ENCODE measurements at regions not wholly inside any gene's neighbourhood (a gene's known extent, or its start where the extent isn't known, plus 50 kb on each side); places are given as distances from the start of the nearest gene placed in this dataset.

DNA sequence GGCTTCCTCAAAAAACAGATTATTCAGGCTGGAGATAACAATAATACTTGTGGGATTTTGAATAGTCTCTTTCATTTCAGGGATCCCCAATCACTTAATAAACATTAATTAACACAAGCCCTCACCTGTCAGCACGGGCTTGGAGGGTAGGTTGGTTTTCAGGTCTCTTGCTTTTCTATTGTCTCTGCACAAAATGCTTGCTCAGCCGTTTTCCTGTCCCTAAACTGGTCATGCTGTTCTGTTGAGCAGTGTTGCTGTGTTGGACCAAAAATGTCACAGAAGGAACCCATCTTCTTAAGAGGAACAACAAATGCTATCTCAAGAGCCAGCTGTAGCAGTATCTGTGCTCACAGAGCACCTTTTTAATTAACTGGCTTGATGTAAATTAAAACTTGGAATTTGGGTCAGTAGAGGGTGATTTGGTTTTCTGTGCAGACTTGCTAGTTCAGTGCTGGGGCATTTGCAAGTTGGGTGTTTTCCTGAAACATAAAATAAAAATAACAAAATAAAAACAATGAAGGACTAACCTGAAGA, 231.8 kb upstream of the CRY1 start:
- TF ChIP-seq ZFP3 (CRISPR knock-in tag; IDR thresholded peaks at IDR 0.05) (no peak), ZNF8 (CRISPR knock-in tag; IDR thresholded peaks at IDR 0.05) (no peak), SNAI2 (CRISPR knock-in tag; IDR thresholded peaks at IDR 0.05) (no peak), GLIS3 (CRISPR knock-in tag; IDR thresholded peaks at IDR 0.05) (no peak), TCF4 (CRISPR knock-in tag; IDR thresholded peaks at IDR 0.05; ENCODE audit: borderline replicate concordance) (no peak), ZNF70 (CRISPR knock-in tag; IDR thresholded peaks at IDR 0.05) (no peak)
- TF ChIP-seq, protein P1, sequence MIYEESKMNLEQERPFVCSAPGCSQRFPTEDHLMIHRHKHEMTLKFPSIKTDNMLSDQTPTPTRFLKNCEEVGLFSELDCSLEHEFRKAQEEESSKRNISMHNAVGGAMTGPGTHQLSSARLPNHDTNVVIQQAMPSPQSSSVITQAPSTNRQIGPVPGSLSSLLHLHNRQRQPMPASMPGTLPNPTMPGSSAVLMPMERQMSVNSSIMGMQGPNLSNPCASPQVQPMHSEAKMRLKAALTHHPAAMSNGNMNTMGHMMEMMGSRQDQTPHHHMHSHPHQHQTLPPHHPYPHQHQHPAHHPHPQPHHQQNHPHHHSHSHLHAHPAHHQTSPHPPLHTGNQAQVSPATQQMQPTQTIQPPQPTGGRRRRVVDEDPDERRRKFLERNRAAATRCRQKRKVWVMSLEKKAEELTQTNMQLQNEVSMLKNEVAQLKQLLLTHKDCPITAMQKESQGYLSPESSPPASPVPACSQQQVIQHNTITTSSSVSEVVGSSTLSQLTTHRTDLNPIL (CRISPR knock-in tag; IDR thresholded peaks at IDR 0.05; ENCODE audit: low read depth) = no peak
- TF ChIP-seq, protein P2, sequence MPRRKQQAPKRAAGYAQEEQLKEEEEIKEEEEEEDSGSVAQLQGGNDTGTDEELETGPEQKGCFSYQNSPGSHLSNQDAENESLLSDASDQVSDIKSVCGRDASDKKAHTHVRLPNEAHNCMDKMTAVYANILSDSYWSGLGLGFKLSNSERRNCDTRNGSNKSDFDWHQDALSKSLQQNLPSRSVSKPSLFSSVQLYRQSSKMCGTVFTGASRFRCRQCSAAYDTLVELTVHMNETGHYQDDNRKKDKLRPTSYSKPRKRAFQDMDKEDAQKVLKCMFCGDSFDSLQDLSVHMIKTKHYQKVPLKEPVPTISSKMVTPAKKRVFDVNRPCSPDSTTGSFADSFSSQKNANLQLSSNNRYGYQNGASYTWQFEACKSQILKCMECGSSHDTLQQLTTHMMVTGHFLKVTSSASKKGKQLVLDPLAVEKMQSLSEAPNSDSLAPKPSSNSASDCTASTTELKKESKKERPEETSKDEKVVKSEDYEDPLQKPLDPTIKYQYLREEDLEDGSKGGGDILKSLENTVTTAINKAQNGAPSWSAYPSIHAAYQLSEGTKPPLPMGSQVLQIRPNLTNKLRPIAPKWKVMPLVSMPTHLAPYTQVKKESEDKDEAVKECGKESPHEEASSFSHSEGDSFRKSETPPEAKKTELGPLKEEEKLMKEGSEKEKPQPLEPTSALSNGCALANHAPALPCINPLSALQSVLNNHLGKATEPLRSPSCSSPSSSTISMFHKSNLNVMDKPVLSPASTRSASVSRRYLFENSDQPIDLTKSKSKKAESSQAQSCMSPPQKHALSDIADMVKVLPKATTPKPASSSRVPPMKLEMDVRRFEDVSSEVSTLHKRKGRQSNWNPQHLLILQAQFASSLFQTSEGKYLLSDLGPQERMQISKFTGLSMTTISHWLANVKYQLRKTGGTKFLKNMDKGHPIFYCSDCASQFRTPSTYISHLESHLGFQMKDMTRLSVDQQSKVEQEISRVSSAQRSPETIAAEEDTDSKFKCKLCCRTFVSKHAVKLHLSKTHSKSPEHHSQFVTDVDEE (CRISPR knock-in tag; IDR thresholded peaks at IDR 0.05) = no peak
- TF ChIP-seq, protein P3, sequence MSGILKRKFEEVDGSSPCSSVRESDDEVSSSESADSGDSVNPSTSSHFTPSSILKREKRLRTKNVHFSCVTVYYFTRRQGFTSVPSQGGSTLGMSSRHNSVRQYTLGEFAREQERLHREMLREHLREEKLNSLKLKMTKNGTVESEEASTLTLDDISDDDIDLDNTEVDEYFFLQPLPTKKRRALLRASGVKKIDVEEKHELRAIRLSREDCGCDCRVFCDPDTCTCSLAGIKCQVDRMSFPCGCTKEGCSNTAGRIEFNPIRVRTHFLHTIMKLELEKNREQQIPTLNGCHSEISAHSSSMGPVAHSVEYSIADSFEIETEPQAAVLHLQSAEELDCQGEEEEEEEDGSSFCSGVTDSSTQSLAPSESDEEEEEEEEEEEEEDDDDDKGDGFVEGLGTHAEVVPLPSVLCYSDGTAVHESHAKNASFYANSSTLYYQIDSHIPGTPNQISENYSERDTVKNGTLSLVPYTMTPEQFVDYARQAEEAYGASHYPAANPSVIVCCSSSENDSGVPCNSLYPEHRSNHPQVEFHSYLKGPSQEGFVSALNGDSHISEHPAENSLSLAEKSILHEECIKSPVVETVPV (CRISPR knock-in tag; IDR thresholded peaks at IDR 0.05) = no peak
- no peak for ATAC-seq

DNA sequence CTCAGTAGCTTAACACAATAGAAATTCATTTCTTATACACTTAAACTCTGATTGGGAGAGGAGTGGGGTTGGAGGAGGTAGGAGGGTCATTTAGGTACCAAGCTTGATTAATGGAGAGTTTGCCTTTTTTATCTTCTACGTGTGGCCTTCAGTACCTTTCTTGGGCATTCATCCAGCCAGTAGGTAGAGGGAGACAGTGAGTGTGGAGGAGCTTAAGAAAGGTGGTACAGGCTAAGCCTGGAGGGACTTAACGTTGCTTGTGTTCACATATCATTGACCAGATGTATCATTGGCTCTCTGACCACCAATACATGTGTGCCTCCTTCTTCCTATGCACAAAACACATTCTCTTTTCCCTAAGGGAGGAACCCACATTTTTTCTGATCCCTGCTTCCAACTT, 232.9 kb upstream of the CRY1 start:
- no peak for ATAC-seq
- TF ChIP-seq RARB (CRISPR knock-in tag; IDR thresholded peaks at IDR 0.05) (no peak), SNAI2 (CRISPR knock-in tag; IDR thresholded peaks at IDR 0.05) (no peak), ZNF565 (CRISPR knock-in tag; conservative IDR thresholded peaks at IDR 0.05; ENCODE audit: low read depth) (no peak), ZNF8 (CRISPR knock-in tag; IDR thresholded peaks at IDR 0.05) (no peak), ESRRG (CRISPR knock-in tag; IDR thresholded peaks at IDR 0.05) (no peak), ZC3H10 (CRISPR knock-in tag; IDR thresholded peaks at IDR 0.05) (no peak), GLIS3 (CRISPR knock-in tag; IDR thresholded peaks at IDR 0.05) (no peak), ZFP3 (CRISPR knock-in tag; IDR thresholded peaks at IDR 0.05) (no peak), ZNF70 (CRISPR knock-in tag; IDR thresholded peaks at IDR 0.05) (no peak), ZFP30 (CRISPR knock-in tag; IDR thresholded peaks at IDR 0.05) (no peak), ISL1 (CRISPR knock-in tag; IDR thresholded peaks at IDR 0.05) (no peak), TOX (CRISPR knock-in tag; IDR thresholded peaks at IDR 0.05; ENCODE audit: borderline replicate concordance) (no peak)
- TF ChIP-seq, protein P4, sequence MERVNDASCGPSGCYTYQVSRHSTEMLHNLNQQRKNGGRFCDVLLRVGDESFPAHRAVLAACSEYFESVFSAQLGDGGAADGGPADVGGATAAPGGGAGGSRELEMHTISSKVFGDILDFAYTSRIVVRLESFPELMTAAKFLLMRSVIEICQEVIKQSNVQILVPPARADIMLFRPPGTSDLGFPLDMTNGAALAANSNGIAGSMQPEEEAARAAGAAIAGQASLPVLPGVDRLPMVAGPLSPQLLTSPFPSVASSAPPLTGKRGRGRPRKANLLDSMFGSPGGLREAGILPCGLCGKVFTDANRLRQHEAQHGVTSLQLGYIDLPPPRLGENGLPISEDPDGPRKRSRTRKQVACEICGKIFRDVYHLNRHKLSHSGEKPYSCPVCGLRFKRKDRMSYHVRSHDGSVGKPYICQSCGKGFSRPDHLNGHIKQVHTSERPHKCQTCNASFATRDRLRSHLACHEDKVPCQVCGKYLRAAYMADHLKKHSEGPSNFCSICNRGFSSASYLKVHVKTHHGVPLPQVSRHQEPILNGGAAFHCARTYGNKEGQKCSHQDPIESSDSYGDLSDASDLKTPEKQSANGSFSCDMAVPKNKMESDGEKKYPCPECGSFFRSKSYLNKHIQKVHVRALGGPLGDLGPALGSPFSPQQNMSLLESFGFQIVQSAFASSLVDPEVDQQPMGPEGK (CRISPR knock-in tag; IDR thresholded peaks at IDR 0.05; ENCODE audit: borderline replicate concordance) = no peak
- TF ChIP-seq, protein P1 (CRISPR knock-in tag; IDR thresholded peaks at IDR 0.05; ENCODE audit: low read depth) = no peak
- TF ChIP-seq, protein P3 (CRISPR knock-in tag; IDR thresholded peaks at IDR 0.05) = no peak
- TF ChIP-seq, protein P5, sequence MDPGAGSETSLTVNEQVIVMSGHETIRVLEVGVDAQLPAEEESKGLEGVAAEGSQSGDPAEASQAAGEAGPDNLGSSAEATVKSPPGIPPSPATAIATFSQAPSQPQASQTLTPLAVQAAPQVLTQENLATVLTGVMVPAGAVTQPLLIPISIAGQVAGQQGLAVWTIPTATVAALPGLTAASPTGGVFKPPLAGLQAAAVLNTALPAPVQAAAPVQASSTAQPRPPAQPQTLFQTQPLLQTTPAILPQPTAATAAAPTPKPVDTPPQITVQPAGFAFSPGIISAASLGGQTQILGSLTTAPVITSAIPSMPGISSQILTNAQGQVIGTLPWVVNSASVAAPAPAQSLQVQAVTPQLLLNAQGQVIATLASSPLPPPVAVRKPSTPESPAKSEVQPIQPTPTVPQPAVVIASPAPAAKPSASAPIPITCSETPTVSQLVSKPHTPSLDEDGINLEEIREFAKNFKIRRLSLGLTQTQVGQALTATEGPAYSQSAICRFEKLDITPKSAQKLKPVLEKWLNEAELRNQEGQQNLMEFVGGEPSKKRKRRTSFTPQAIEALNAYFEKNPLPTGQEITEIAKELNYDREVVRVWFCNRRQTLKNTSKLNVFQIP (CRISPR knock-in tag; IDR thresholded peaks at IDR 0.05; ENCODE audit: borderline replicate concordance, low read depth) = no peak
